GM23338 (cell line): ENCODE measurements at regions not wholly inside any gene's neighbourhood (a gene's known extent, or its start where the extent isn't known, plus 50 kb on each side); places are given as distances from the start of the nearest gene placed in this dataset.

Source experiments
- CREB1 ChIP-seq: fragments of 250-450 bp; sonication (Bioruptor Pico); IDR thresholded peaks from 2 replicates; pipeline ENCODE4 v1.5.0; 2020; ENCODE audit warnings: low read depth, mild to moderate bottlenecking, moderate library complexity
- EZH2 ChIP-seq: fragments of 200-600 bp; sonication (generic); IDR thresholded peaks from one replicate; pipeline ENCODE4 v1.8.0; 2017; ENCODE audit warnings: antibody characterized with exemption, mild to moderate bottlenecking, low read depth; ENCODE audit not compliant: unreplicated experiment
- EZH2phosphoT487 ChIP-seq: fragments of 200-600 bp; sonication (generic); IDR thresholded peaks from one replicate; pipeline ENCODE4 v1.8.1; 2018; ENCODE audit warnings: antibody characterized with exemption; ENCODE audit not compliant: unreplicated experiment
- JUNB ChIP-seq: IDR thresholded peaks from one replicate; pipeline ENCODE4 v1.6.1; 2016; ENCODE audit warnings: antibody characterized with exemption; ENCODE audit not compliant: unreplicated experiment
- NANOG ChIP-seq: IDR thresholded peaks from 2 replicates; pipeline ENCODE4 v1.6.1; 2016; ENCODE audit warnings: antibody characterized with exemption, borderline replicate concordance
- POLR2AphosphoS5 ChIP-seq: IDR thresholded peaks from 2 replicates; pipeline ENCODE4 v1.6.1; 2016; ENCODE audit warnings: antibody characterized with exemption, low read depth
- STAT1 ChIP-seq: IDR thresholded peaks from one replicate; pipeline ENCODE4 v1.6.1; 2016; ENCODE audit warnings: antibody characterized with exemption; ENCODE audit not compliant: unreplicated experiment
- ZNF114 ChIP-seq: fragments of 250-450 bp; sonication (Bioruptor Pico); IDR thresholded peaks from 2 replicates; pipeline ENCODE4 v1.5.0; 2020; ENCODE audit warnings: mild to moderate bottlenecking, moderate library complexity
- ZNF331 ChIP-seq: fragments of 250-450 bp; sonication (Bioruptor Pico); IDR thresholded peaks from 2 replicates; pipeline ENCODE4 v1.5.0; 2020; ENCODE audit warnings: low read depth, mild to moderate bottlenecking, moderate library complexity
- TF ChIP-seq, protein P1 (sequence below), 2 experiments: fragments of 200-600 bp in 1 of 2; sonication (generic) in 1 of 2; conservative IDR thresholded peaks; 2 replicates each; pipeline versions ENCODE4 v1.5.1 to v1.6.1; 2016 to 2017; ENCODE audit warnings: antibody characterized with exemption in 2 of 2, low read depth in 2 of 2, mild to moderate bottlenecking in 2 of 2, moderate library complexity in 1 of 2
- TF ChIP-seq, protein P2 (sequence below): IDR thresholded peaks from one replicate; pipeline ENCODE4 v1.6.1; 2018; ENCODE audit warnings: antibody characterized with exemption; ENCODE audit not compliant: unreplicated experiment
- TF ChIP-seq, protein P3 (sequence below): IDR thresholded peaks from 2 replicates; pipeline ENCODE4 v1.6.1; 2016; ENCODE audit warnings: antibody characterized with exemption
- TF ChIP-seq, protein P4 (sequence below): fragments of 250-450 bp; sonication (Bioruptor Pico); IDR thresholded peaks from 2 replicates; pipeline ENCODE4 v1.5.0; 2020; ENCODE audit warnings: mild to moderate bottlenecking, moderate library complexity

DNA sequence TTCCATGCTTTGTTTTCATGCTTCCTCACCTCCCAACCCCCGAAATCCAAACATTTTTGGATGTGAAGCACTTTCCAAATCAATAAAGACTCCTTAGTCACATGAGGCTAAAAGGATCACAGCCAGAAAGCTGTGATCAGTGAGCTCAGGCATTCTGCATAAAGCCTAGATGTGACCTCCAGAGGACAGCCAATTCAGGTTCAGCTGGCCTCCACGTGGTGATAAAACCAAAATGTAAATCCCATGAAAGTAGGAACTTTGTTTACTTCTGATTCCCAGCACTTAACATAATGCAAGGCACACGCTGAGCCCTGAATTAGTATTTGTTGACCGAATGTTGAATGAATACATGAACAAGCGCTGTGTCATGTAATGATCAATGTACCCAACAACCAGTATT is 249.5 kb upstream of the EOMES start:
- no peak for TF ChIP-seq CREB1
- TF ChIP-seq, protein P1, sequence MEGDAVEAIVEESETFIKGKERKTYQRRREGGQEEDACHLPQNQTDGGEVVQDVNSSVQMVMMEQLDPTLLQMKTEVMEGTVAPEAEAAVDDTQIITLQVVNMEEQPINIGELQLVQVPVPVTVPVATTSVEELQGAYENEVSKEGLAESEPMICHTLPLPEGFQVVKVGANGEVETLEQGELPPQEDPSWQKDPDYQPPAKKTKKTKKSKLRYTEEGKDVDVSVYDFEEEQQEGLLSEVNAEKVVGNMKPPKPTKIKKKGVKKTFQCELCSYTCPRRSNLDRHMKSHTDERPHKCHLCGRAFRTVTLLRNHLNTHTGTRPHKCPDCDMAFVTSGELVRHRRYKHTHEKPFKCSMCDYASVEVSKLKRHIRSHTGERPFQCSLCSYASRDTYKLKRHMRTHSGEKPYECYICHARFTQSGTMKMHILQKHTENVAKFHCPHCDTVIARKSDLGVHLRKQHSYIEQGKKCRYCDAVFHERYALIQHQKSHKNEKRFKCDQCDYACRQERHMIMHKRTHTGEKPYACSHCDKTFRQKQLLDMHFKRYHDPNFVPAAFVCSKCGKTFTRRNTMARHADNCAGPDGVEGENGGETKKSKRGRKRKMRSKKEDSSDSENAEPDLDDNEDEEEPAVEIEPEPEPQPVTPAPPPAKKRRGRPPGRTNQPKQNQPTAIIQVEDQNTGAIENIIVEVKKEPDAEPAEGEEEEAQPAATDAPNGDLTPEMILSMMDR (conservative IDR thresholded peaks at IDR 0.05; ENCODE audit: low read depth in 2 of 2) = no peak
- no peak for TF ChIP-seq STAT1
- TF ChIP-seq POLR2AphosphoS5 = no peak
- TF ChIP-seq, protein P2, sequence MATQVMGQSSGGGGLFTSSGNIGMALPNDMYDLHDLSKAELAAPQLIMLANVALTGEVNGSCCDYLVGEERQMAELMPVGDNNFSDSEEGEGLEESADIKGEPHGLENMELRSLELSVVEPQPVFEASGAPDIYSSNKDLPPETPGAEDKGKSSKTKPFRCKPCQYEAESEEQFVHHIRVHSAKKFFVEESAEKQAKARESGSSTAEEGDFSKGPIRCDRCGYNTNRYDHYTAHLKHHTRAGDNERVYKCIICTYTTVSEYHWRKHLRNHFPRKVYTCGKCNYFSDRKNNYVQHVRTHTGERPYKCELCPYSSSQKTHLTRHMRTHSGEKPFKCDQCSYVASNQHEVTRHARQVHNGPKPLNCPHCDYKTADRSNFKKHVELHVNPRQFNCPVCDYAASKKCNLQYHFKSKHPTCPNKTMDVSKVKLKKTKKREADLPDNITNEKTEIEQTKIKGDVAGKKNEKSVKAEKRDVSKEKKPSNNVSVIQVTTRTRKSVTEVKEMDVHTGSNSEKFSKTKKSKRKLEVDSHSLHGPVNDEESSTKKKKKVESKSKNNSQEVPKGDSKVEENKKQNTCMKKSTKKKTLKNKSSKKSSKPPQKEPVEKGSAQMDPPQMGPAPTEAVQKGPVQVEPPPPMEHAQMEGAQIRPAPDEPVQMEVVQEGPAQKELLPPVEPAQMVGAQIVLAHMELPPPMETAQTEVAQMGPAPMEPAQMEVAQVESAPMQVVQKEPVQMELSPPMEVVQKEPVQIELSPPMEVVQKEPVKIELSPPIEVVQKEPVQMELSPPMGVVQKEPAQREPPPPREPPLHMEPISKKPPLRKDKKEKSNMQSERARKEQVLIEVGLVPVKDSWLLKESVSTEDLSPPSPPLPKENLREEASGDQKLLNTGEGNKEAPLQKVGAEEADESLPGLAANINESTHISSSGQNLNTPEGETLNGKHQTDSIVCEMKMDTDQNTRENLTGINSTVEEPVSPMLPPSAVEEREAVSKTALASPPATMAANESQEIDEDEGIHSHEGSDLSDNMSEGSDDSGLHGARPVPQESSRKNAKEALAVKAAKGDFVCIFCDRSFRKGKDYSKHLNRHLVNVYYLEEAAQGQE = no peak
- TF ChIP-seq JUNB = no peak
- no peak for TF ChIP-seq EZH2phosphoT487
- TF ChIP-seq ZNF331 (CRISPR knock-in tag) = no peak
- no peak for TF ChIP-seq EZH2
- TF ChIP-seq NANOG = no peak
- TF ChIP-seq, protein P3, sequence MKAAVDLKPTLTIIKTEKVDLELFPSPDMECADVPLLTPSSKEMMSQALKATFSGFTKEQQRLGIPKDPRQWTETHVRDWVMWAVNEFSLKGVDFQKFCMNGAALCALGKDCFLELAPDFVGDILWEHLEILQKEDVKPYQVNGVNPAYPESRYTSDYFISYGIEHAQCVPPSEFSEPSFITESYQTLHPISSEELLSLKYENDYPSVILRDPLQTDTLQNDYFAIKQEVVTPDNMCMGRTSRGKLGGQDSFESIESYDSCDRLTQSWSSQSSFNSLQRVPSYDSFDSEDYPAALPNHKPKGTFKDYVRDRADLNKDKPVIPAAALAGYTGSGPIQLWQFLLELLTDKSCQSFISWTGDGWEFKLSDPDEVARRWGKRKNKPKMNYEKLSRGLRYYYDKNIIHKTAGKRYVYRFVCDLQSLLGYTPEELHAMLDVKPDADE = no peak
- TF ChIP-seq, protein P4, sequence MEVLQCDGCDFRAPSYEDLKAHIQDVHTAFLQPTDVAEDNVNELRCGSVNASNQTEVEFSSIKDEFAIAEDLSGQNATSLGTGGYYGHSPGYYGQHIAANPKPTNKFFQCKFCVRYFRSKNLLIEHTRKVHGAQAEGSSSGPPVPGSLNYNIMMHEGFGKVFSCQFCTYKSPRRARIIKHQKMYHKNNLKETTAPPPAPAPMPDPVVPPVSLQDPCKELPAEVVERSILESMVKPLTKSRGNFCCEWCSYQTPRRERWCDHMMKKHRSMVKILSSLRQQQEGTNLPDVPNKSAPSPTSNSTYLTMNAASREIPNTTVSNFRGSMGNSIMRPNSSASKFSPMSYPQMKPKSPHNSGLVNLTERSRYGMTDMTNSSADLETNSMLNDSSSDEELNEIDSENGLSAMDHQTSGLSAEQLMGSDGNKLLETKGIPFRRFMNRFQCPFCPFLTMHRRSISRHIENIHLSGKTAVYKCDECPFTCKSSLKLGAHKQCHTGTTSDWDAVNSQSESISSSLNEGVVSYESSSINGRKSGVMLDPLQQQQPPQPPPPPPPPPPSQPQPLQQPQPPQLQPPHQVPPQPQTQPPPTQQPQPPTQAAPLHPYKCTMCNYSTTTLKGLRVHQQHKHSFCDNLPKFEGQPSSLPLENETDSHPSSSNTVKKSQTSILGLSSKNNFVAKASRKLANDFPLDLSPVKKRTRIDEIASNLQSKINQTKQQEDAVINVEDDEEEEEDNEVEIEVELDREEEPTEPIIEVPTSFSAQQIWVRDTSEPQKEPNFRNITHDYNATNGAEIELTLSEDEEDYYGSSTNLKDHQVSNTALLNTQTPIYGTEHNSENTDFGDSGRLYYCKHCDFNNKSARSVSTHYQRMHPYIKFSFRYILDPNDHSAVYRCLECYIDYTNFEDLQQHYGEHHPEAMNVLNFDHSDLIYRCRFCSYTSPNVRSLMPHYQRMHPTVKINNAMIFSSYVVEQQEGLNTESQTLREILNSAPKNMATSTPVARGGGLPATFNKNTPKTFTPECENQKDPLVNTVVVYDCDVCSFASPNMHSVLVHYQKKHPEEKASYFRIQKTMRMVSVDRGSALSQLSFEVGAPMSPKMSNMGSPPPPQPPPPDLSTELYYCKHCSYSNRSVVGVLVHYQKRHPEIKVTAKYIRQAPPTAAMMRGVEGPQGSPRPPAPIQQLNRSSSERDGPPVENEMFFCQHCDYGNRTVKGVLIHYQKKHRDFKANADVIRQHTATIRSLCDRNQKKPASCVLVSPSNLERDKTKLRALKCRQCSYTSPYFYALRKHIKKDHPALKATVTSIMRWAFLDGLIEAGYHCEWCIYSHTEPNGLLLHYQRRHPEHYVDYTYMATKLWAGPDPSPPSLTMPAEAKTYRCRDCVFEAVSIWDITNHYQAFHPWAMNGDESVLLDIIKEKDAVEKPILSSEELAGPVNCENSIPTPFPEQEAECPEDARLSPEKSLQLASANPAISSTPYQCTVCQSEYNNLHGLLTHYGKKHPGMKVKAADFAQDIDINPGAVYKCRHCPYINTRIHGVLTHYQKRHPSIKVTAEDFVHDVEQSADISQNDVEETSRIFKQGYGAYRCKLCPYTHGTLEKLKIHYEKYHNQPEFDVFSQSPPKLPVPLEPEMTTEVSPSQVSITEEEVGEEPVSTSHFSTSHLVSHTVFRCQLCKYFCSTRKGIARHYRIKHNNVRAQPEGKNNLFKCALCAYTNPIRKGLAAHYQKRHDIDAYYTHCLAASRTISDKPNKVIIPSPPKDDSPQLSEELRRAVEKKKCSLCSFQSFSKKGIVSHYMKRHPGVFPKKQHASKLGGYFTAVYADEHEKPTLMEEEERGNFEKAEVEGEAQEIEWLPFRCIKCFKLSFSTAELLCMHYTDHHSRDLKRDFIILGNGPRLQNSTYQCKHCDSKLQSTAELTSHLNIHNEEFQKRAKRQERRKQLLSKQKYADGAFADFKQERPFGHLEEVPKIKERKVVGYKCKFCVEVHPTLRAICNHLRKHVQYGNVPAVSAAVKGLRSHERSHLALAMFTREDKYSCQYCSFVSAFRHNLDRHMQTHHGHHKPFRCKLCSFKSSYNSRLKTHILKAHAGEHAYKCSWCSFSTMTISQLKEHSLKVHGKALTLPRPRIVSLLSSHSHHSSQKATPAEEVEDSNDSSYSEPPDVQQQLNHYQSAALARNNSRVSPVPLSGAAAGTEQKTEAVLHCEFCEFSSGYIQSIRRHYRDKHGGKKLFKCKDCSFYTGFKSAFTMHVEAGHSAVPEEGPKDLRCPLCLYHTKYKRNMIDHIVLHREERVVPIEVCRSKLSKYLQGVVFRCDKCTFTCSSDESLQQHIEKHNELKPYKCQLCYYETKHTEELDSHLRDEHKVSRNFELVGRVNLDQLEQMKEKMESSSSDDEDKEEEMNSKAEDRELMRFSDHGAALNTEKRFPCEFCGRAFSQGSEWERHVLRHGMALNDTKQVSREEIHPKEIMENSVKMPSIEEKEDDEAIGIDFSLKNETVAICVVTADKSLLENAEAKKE (CRISPR knock-in tag) = no peak
- TF ChIP-seq ZNF114 (CRISPR knock-in tag) = no peak
